GM21390 (cell line): ENCODE measurements at regions not wholly inside any gene's neighbourhood (a gene's known extent, or its start where the extent isn't known, plus 50 kb on each side); places are given as distances from the start of the nearest gene placed in this dataset.

Experiments
- ATAC-seq: cut with Tn5 transposase; IDR thresholded peaks from one replicate; pipeline ENCODE4 v1.9.1; 2021; ENCODE audit not compliant: unreplicated experiment

DNA sequence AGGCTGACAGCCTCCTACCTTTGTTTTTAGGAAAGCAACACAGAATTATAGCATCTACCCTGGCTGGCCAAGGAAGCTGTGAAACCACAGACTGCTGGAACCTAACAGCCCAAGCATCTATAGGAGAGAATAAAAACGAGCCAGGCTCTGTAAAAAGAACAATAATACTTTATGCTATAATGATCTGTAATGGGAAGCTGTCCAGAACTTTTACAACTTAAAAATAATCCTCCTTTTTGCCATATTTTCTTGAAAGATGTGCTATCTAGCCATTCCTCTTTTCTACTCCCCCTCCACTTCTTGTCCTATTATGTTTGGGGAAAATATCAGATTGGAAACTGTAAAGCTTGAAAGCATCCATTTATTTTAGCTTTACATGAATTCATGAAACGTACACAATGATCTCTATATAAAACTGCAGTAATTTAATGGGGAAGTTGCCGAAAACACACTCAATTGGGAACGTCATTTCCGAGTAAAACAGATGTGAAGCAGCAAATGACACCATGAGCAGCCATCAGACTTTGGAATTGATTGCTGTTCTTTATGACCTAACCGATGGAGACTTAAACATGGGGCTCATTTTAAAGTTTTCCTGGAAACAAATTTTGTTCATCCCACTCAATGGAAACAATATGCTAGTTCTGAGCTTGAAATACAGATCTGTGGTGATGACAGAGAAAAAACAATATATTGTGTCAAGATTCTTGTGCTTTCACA is 450.3 kb upstream of the CLINT1 start:
- no peak for ATAC-seq

DNA sequence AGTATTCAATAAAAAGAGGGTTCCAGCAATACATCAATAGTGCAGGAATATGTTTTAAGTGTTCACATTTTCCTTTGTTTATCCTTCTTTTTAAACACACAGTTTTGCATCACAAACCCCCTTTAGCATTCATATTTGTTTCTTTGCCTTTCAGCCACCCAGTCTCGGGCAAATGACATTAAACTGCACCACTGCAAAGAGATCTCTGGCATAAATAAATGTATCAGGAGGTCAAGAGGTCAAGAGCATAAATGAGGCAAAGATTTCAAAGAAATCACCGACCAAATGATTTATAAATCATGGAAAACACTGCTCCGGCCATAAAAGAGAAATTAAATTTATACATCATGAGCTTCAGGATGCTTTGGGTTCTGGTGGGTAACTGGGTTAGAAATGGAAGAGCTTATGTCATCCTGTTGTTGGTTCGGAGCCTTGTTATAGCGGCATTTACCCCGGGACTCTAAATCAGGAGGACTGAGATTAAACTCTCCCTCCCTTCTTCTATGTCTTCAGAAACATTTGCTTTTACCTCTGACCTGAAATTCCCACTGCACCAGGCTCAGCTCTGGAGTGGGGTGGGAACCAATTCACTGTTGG is 449.6 kb upstream of the CLINT1 start:
- ATAC-seq = no peak

DNA sequence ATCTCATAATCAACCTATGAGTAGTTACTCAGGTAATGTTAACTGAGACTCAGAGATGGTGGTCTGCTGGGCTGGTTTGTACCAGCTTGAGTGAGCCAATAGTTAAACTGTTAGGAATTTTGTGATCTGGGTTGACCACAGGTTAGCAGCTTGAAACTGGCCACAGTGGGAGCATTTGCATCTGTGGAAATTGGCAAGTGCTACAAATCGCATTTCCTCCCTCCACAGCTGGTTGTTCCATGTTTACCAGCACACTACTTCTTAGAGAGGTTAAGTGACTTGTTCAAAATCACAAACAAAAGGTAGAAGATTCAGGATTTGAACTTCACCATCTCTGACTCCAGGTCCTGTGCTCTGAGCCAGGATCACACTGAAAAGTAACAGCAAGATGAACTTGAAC is 446.9 kb upstream of the CLINT1 start:
- ATAC-seq = no peak

DNA sequence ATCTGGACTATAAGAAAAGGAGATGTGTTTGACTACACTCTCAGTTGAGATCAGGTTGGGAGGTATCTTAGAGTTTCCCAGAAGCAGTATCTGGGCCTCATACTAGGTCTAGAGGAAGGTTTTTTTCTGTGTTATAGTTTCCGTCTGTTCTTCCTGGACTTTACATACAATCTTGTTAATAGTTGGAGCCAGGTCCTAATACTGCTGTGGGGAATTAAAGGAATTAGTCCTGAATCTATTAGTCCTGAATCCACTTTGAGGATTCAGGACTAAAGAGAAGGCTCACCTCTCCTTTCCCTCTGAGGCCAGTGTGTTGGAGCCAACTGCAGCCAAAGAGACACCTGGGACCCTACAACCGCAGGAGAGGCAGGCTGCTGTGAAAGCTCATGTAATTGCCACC is 445.7 kb upstream of the CLINT1 start:
- ATAC-seq = no peak

DNA sequence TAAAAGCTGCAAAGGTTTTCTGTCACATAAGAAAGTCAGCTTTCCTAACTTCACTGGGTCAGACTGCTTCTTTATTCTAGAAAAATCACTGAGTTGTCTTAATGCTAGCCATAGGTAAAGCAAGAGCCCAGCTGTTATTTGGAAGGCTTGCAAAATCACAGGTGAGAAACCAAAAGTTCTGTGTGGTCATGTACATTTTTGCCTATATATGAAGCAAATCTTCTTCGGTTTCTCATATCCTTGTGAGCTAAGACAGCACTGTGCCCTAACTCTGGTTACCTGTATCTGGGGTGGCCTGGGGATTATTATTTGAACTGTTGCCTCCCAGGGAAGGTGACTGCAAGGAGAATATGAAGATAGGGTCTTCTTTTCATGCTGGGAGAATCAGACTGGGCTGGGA is 444.9 kb upstream of the CLINT1 start:
- no peak for ATAC-seq

DNA sequence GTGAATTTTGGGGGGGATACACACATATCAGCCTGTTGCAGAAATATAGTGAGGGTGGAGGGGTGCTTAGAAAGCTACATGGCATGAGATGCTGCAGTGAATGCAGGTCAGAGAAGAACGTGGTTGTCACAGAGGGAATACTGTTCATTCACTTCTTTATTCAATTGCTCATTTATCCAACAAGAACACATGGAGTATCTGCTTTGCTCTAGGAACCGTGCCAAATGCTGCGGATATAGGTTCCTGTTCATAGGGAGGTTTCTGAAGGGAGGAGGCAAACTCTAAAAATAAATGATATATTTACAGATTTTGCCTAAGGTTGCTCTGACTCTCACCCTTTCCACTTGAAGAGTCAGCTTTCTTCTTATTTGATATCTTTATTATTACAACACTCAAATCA is 444.3 kb upstream of the CLINT1 start:
- no peak for ATAC-seq

DNA sequence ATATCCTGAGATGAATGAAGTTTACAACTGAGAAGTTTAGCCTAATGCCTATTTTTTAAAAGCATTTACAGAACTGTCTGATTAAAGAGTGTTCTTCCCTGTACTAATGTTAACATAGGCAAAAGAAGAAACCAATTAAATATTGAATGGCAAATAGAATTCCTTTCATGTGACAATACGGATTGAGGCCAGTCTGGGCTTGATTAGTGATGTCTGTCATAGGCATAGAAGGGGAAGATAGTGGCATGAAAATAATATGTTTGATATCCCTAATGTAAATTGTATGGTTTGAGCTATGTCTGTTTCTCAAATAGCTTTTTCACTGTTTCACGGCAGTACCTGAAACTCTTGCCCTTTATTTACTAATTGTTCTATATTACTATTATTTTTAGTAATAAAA is 443.1 kb upstream of the CLINT1 start:
- ATAC-seq = no peak

DNA sequence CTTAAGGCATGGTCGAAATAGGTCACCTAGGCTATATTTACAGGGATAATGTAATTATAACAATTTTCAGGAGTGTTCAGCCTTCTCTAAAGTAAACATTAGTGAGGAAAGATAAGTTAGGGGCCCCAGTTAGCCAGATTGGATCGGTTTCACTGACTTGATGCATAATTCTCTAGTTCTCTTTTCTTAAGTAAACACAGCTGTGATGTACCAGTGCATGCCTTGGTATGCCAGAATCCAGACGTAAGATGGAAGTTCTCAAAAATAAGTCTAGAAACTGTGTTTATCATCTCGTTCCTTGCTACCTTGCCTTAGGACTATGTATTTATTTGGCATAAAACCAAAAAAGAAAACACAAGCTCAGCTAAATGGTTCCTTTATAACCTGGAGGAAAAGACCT is 442.2 kb upstream of the CLINT1 start:
- no peak for ATAC-seq

DNA sequence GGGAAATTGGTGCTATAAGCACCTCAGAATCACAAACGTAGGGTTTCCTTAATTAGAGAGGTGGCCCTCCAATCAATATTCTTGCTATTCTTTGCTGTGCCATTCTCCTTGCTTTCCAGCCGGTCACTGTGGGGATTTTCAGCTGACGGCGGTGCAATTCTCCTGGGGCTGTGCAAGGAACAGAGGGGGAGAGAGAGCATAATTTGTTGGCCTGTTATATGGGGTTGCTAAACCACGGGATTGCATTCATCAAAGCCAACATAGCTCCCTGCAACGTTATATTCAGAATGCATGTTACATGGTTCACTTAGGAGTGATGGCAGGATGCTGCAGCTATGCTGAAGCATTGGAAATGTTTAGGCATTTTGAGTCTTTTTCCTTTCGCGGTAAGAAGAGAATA is 441.3 kb upstream of the CLINT1 start:
- no peak for ATAC-seq

DNA sequence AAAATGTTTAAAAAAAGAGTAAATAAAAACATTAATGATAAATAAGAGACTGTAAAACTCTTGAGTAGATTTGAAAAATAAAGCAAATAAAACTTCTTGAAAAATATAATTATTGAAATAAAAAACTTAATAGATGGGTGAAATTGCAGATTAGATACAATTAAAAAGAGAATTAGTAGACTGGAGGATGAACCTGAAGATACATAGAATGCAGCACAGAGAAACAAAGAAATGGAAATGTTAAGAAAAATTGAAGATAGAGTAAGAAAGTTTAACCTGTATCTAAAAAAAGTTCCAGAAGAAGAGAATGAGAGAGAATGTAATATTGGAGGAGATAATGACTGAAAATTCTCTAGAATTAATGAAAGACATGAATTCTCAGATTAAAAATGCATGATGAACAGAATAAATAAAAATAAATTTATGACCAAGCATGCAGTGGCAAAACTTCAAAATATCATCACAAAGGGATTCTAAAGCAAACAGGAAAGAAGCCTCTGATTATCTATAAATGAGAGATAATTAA is 438.1 kb upstream of the CLINT1 start:
- no peak for ATAC-seq

DNA sequence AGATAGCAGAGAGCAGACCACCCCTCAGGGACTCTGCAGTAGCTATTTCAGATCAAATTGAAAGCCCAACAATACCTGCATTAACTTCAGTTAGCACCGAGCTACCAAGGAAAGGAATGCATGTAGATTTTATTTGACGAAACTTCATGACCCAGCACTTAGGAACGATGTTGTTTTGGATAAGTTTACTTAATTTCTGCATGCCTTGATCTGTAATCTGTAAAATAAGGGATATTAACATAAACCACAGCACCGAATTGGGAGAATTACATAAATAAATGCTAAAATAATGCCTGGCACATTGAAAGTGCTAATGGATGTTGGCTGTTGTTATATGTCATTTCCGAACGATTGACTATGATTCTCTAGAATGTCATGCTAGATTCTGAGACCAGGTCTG is 435.8 kb upstream of the CLINT1 start:
- ATAC-seq = no peak

DNA sequence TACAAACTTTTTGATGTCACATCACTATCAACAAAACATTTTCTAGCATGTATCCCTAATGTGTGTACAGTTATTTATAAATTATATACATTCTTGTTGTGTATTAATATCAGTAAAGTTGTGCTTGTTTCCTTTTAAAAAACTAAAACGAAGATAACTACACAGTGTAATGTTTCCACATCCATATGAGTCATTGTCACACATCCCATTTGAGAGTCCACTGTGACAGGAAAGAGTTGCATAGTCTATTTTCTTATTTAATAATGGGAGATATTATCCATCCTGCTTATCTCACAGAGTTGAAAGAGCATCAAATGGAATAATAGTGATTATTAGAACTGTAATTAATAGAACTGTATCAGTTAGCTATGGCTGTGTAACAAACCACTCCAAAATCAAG is 434.0 kb upstream of the CLINT1 start:
- ATAC-seq = no peak

DNA sequence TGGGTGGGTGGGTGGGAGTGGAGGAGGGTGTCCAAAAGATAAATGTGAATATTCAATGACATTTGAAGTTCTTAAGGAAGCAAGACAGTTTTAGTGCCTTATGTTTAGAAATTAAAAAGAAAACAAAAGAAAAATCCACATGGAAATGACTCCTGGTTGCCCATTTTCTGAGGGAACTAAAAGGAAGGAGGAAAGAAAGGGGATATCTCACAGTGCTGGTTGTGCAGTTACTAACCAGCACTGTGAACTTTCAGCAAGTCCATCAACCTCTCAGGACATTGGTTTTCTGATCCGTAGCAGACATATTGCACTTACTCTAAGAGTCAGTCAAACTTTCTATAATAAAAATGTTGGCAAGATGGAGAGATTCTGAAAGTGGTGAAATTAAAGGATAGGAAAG is 431.0 kb upstream of the CLINT1 start:
- ATAC-seq = no peak

DNA sequence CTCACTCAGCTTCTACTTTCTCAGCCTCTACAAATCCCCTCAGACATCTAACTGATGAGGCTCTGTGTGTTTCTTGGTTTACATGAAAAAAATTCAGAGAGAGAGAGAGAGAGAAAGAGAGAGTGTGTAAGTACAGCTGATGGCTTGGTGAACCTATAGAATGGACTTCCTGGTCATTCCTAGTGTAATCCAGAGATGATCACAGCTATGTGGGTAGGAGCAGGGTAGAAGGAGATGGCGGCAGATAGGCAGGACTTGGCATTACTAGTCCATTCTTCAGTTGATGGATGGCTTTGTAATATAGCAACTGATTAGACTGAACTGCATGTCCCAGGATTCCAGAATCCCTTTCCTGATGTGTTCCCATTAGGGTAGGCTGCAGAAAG is 429.3 kb upstream of the CLINT1 start:
- no peak for ATAC-seq

DNA sequence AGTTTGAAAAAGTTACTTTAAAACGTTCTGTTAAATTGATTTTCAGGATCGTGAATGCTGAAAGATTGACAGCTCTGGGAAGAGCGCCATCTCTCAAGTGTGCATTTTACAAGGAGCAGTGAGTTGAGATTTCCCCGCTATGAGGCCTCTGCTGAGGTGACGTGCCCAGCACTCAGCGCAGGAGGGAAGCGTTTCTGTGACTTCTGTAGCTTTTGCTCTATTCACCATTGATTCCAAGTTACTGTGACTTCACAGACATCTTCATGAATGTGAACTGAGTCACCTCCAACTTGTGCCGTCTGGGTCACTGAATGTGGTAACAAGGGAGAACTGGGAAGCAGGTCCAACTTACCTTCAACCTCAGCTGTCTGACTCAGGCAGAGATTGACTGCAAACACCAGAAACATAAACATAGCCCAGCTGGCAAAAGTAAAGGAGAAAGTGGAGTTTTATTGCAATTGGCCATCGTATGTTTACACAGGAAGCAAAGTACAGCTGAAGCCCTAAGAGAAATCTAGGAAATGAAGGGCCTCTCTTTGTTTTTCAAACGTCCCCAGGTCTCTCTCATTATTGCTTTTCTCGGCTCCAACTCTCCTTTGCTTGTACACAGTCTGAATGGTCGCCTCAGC is 428.8 kb upstream of the CLINT1 start:
- ATAC-seq = no peak

DNA sequence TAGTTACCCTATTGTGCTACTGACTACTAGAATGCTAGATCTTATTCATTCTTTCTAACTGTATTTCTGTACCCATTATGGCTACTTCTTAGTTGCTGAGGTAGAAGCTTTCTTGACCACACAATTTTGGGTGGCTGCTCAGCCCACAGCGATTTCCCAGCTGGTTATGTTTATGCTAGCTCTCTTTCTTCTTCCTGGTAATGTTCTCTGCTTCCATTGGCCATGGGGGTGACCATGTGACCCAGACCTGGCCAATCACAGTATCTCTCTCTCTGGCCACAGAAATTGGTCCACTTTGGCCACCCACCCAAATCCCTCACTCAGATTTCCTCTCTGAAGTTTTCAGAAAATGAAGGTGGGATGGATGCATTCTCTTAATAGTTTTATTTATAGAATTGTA is 427.9 kb upstream of the CLINT1 start:
- ATAC-seq = no peak

DNA sequence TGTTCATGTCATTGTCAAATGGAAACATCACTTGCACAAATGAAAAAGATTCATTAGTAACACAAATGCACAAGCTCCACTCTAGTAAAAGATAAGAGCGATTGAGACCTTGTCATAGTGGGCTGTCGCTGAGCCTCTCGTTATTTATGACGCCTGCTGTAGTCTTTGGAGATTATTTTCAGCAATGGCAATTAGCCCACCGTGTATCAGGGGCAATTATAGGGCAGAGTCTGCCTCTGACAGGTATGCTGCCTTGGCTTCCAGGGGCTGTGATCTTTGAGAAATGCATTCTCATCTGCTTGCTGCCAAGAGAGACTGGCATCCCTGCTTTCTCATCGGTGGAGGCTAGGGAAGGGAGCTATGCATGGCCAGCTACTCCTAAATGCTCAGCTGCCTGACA is 426.8 kb upstream of the CLINT1 start:
- no peak for ATAC-seq

DNA sequence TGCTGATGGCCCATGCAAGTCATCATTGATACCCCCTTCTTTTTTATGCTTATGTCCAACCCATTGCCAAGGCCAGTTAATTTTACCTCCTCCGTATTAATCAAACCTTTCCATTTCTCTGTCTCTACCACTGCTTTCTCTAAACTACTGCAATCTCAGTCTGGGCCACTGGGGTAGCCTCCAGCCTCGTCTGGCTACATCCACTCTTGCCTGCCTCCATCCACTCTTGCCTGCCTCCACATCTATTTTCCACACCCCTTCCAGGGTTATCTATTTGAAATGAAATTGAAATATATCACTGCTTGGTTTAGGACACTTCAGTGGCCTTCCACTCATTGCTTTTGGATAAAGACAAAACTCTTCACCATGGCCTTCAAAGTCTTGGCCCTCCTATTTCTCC is 425.3 kb upstream of the CLINT1 start:
- no peak for ATAC-seq

DNA sequence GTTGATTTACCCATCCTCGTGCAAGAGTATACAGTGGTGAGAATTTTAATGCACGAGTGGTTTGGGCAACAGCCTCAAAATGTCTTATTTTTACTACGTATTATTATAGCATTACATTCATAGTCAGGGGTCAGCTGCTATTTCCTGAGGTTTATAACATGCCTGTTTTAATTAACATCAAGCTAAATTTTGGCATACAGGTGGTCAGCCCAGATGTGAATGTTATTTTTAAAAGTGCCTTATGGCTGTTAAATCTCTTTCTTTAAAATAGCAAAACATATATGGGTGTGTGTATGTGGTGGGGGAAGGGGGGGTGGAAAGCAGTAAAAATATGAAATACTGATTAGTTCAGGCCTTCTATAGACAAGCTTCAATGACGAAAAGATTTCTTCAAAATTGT is 424.5 kb upstream of the CLINT1 start:
- no peak for ATAC-seq

DNA sequence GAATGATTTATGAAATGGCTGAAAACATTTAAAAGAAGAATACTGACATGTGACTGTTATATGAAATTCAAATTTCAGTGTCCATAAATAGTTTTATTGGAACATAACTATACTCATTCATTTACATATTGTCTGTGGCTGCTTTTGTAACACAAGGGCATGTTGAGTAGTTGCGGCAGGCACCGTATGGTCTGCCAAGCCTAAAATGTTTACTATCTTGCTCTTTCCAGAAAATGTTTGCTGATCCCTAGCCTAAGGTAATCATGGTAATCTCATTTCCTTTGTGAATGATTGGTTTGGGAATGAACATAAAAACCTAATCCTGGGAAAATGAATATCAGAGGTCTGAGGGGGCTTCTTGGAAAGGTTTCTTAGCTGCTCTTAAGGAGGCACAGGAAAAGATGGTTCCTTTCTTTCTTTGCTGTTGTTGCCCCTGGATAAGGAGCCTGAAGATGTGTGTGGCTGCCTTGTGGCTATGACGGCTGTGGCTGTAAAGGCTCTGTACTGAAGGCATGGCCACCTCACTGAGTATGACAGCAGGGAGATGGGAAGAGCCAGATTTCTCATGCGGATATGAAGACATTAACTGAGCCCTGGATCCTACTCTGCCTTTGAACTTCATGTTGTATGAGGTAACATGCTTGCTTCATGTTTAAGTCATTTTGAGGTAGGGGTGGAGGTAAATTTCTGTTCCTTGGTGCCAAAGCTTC is 419.4 kb upstream of the CLINT1 start:
- ATAC-seq = no peak

DNA sequence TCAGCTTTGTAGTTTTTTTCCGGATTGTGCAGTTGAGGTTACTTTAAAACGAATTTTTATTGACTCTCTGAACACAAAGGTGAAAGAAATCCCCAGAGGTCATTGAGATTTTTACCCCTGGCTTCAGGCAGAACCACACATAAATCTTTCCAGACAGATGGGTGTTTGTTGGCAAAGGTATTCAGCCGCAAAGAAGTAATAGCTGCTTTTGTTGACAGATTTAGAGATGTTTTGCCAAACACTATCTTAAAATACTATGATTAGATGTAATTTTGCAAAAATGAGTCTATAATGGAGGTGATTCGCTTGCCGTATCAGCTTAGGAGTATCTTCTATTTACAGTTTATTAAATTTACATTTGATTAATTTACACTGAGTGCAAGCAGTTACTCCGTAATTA is 418.3 kb upstream of the CLINT1 start:
- no peak for ATAC-seq

DNA sequence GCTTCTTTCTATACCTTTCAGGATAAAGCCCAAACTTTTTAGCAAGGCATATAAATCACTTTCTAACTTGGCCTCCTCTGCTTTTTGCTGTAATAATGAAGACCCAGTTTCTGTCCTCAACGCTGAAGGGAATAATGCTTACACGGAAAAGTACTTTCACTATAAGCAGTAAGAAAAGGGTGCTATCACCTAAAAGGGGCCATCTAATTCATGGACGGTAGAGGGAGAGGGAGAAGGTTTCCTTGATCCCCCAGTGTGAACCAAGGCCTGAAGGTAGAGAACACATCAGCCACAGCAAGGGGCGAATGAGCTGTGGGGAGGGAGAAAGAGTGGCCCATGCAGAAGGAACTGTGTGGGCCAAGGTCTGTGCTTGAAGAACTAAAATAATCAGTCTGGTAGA is 417.7 kb upstream of the CLINT1 start:
- no peak for ATAC-seq
